ENCODE measurements at regions not wholly inside any gene's neighbourhood (a gene's known extent, or its start where the extent isn't known, plus 50 kb on each side); places are given as distances from the start of the nearest gene placed in this dataset.
"Not testable (repeated sequence)": the region's sequence is repeated elsewhere in the genome, so short reads cannot be mapped to it uniquely, and the experiment has no call there.

GRCh38 chr6:55958790-55959189 is 83.4 kb upstream of the BMP5 start:
- in situ Hi-C loops (cut with MboI; ENCODE audit: low sequenced_read_pairs): no loop called here

DNA sequence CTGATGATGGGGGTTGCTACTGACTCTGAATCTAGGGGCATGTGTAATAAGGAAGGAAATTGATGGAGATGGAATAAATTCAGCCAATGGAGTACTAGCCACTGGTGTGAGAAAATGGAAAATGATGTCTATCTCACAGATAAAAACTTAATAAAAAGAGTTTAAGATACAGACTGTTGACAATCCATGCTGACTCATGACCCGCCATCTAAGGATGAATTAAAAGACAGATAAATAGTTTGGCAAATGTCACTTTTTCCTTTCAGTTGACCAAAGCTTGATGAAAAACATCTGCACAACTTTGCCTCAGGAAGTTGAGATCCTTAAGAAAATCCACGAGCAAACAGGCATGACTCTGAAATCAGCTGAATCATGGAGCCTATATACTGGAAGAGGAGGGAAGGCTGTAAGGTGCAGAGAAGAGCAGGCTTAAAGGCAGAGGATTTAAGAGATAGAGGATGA is 82.6 kb upstream of the BMP5 start:
- in situ Hi-C loops (cut with MboI; ENCODE audit: low sequenced_read_pairs): no loop called here

GRCh38 chr6:55955684-55956083 is 80.3 kb upstream of the BMP5 start:
- in situ Hi-C loops (cut with MboI; ENCODE audit: low sequenced_read_pairs): no loop called here

DNA sequence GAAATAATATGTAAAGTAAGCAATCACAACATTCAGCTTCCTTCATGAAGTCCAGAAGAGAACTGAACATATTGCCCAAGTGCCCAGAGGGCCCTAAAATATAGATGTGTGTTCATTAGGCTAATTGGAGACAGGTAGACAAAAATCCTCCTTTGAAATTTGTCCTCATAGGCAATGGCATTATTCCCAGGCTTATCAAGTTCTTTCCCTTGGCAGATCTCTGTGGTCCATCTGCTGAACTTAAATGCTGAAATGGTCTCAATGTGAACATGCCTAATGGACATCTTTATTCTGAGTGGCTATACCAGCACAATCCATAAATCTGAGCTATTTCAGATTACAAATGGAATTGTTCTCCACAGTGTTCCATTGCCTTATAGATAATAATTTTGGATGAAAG is 79.0 kb upstream of the BMP5 start:
- in situ Hi-C loops (cut with MboI; ENCODE audit: low sequenced_read_pairs): no loop called here

- in situ Hi-C loops (cut with MboI; ENCODE audit: low sequenced_read_pairs): no loop called here
Observed at GRCh38 chr6:55953335-55953734, 77.9 kb upstream of the BMP5 start.

DNA sequence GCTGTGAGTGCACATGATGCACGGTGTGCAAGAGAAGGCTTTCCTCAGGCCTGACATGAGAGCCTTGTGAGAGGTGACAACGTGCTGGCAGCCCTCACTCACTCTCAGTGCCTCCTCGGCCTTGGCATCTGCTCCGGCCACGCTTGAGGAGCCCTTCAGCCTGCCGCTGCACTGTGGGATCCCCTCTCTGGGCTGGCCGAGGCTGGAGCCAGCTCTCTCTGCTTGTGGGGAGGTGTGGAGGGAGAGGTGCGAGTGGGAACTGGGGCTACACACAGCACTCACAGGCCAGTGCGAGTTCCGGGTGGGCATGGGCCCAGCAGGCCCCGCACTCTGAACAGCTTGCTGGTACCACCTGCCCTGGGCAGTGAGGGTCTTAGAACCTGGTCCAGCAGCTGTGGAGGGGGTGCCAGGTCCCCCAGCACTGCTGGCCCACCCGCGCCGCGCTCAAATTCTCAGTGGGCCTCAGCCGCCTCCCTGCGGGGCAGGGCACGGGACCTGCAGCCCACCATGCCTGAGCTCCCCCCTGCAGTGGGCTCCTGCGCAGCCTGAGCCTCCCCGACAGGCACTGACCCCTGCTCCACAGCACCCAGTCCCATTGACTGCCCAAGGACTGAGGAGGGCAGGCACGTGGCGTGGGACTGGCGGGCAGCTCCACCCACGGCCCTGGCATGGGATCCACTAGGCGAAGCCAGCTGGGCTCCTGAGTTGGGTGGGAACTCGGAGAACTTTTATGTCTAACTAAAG is 74.9 kb upstream of the BMP5 start:
- in situ Hi-C loops (cut with MboI; ENCODE audit: low sequenced_read_pairs): no loop called here

- in situ Hi-C loops (cut with MboI; ENCODE audit: low sequenced_read_pairs): no loop called here
Observed at GRCh38 chr6:55943329-55943728, 67.9 kb upstream of the BMP5 start.

DNA sequence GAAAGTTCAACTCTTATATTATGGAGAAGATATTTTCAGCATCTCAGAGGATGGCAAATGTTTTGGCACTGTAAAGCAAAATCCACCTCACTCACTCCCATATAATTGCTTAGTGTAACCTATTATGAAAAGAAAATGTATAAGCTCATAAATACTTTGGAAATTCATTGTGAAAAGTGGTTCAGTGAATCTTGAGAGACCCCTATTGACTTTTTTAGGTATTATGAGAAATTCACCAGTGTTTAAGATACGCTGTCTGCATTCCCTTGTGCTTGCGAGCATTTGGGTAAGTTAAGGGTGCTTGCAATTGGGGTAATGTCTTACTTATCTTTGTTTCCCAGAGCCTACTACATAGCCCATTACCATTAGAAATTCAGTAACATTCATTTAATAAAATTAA is 66.3 kb upstream of the BMP5 start:
- in situ Hi-C loops (cut with MboI; ENCODE audit: low sequenced_read_pairs): no loop called here

- in situ Hi-C loops (cut with MboI; ENCODE audit: low sequenced_read_pairs): no loop called here
Observed at GRCh38 chr6:55937951-55938690, 62.7 kb upstream of the BMP5 start.

DNA sequence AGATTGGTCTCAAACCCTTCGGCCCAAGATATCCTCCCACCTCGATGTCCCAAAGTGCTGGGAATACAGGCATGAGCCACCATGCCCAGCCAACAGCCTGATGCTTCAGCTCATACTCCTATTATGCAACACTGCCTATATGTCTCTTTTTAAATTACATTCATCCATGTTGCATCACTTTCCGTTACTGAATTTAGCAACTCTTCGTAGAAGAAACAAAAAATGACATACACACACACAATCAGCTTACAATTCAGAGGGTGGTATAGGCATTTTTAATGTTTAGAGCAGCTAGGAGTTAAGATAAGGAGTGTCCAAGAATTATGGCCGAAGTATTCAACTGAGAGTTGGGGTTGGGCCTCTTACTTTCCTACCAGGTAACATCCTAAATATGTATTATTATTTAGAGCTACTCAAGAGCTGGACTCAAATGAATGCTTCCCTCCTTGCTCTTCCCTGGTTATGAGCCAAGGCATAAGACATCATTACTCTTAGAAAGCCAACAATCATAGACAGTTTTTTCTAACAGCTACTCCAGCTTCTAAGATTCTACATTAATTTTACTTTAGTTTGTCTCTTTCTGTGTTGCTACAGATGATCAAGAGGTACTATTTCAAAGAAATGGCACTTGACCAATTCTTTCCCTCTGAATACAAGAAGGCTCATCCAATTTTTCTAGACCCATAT is 62.0 kb upstream of the BMP5 start:
- in situ Hi-C loops (cut with MboI; ENCODE audit: low sequenced_read_pairs): no loop called here

- in situ Hi-C loops (cut with MboI; ENCODE audit: low sequenced_read_pairs): no loop called here
Observed at GRCh38 chr6:55931101-55931500, 55.7 kb upstream of the BMP5 start.

- in situ Hi-C loops (cut with MboI; ENCODE audit: low sequenced_read_pairs): not testable (repeated sequence)
Observed at GRCh38 chr6:55927713-55928112, 52.3 kb upstream of the BMP5 start.

DNA sequence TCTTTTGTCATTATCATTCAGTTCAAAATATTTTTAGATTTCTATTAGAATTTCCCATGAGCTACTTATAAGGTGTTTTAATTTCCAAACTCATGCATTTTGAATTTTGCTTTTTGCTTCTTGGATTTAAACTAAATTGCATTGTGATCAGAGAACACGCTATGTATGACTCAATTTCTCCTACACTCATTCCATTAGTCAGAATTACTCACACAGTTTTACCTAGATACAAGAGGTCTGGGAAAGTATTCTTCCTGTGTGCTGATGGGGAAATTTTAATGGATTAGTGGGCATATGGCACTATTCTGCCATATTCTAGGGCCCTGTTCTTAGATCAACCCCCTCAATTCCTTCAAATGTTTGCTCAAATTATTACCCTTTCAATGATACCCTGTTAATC is 49.9 kb upstream of the BMP5 start:
- in situ Hi-C loops (cut with MboI; ENCODE audit: low sequenced_read_pairs): no loop called here
